Cardiac septum (tissue), 1 donor: ENCODE measurements at regions not wholly inside any gene's neighbourhood (a gene's known extent, or its start where the extent isn't known, plus 50 kb on each side); places are given as distances from the start of the nearest gene placed in this dataset.
"Not testable (repeated sequence)": the region's sequence is repeated elsewhere in the genome, so short reads cannot be mapped to it uniquely, and the experiment has no call there.

Source experiments
- DNase-seq: peaks from one replicate; pipeline ENCODE4 v3.0.0-alpha.2; 2020; ENCODE audit warnings: low spot score
- intact Hi-C: fragments of 100-400 bp; cut with DNase I; formaldehyde crosslinking; loops from one replicate; pipeline ENCODE4 v1.14.0; 2022
- donor health status: DM: no; HTN: no; CAD: no.

DNA sequence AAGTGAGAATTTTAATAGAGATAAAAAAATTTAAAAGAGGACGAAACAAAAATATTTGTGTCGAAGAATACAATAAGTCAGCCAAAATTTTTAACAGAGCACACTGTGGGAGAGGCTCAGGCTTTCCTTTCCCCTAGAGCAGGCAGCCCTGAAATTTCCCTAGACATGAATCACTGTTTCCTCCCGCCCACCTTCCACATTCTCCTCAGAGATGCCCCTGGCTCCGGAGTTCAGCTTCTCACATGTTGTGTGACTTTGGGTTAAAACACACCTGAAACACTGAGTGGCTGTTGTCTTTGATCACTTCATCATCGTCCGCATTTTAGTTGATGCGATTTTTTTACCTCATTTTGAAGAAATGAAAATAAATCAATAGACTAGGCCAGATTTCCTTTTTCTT, 1183.8 kb downstream of the TMEM121 start:
- DNase-seq, intact Hi-C loops: not testable (repeated sequence)

DNA sequence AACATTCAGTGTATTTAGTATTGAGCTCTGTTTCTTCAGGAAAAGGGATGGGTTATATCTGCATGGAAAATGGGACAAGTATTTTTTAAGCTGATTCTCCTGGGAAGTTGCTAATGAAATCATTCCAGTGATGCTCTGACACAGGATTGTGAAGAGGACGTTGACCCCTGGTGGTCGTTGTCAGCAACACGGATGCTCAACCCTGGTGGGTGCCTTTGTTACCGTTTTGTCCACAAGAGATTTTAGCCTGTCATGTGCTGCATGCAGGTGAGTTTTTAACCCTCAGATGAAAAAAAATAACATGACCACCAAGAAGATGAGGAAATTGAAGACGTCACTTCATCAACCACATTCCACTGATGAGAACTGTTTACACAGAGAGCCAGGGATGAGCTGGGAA, 1186.1 kb downstream of the TMEM121 start:
- DNase-seq, intact Hi-C loops: not testable (repeated sequence)

DNA sequence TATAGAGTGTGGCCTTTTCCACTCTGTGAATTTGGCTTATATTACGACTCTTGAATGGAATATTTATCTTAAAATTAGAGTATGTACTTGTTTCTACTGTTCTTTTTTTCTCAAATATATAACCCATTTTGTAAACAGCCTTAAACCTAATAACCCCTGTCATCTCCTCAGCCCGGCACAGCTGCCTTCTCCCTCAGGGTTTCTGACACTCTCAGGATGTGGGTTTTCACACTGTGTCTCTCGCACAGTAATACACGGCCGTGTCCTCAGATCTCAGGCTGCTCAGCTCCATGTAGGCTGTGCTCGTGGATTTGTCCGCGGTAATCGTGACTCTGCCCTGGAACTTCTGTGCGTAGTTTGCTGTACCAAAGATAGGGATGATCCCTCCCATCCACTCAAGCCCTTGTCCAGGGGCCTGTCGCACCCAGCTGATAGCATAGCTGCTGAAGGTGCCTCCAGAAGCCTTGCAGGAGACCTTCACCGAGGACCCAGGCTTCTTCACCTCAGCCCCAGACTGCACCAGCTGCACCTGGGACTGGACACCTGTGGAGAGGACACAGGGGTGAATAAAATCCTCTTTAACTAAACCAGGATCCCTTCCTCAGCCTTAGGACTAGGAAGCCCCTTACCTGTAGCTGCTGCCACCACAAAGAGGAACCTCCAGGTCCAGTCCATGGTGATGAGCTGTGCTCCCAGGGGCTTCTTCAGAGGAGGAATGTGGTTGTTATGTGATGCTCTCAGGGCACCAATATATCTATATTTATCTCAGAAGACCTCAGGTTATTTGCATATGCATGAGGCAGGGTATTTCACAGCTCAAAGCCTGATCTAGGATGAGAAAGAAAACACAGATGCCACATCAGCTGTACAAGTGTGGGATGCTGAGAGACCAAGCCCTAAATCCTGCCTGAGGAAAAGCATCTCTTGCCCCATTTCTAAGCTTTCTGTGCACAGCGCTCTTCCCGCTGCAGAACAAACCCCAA, 1188.4 kb downstream of the TMEM121 start:
- DNase-seq, intact Hi-C loops: not testable (repeated sequence)

DNA sequence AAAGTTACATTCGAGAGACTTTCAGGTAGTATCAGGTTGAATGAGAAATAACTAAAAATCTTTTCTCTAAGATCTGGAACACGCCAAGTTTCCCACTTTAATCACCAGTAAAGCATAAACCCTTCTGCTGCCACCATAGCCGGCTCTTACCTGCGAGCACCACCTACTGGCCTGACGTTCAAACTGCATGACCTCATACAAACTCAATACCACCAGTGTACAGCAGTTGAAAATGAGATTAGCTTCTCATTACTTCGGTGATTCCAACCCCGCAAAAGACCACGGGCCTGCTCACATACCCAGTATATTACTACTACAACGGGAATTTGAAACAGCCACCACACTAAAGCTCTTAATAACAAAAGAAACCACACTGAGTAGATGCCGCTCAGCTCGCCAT, 1191.2 kb downstream of the TMEM121 start:
- DNase-seq, intact Hi-C loops: not testable (repeated sequence)

DNA sequence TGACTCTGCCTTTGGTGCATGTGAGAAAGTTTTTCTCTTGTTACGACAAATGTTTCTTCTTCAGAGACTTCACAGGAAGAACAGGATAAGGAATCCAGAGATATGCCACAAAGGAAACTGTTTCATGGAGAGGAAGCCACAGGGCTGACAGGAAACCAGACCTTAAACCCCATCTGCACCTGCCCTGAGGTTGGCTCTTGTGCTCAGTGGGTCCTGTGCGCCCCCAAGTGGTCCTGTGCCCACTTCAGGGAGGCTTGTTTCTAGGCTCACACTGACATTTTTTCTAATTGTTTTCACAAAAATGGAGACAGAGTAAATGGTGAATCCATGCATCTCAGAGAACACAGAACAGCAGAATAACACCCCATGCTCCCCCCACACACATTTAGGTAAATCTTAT, 1193.5 kb downstream of the TMEM121 start:
- DNase-seq = not testable (repeated sequence)

DNA sequence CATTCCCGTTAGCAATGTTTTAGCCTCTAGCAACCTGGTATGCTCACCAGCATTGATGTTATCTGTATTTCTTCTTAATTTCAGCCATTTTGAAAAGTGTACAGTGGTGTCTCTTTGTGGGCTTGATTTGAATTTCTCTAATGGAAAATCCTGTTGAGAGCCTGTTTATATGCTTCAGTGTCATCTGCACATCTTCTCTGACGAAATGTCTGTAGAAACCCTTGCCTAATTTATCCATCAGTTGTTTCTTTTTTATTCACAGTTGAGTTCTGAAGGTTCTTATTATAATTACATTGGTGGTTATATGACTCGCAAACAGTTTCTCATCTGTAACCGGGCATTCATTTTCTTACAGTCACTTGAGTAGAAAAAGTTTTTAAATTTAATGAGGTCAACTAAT, 1195.5 kb downstream of the TMEM121 start:
- intact Hi-C loops, DNase-seq: not testable (repeated sequence)

More for the DNA sequence above, 1193.5 kb downstream of the TMEM121 start:
- intact Hi-C loops = not testable (repeated sequence)

DNA sequence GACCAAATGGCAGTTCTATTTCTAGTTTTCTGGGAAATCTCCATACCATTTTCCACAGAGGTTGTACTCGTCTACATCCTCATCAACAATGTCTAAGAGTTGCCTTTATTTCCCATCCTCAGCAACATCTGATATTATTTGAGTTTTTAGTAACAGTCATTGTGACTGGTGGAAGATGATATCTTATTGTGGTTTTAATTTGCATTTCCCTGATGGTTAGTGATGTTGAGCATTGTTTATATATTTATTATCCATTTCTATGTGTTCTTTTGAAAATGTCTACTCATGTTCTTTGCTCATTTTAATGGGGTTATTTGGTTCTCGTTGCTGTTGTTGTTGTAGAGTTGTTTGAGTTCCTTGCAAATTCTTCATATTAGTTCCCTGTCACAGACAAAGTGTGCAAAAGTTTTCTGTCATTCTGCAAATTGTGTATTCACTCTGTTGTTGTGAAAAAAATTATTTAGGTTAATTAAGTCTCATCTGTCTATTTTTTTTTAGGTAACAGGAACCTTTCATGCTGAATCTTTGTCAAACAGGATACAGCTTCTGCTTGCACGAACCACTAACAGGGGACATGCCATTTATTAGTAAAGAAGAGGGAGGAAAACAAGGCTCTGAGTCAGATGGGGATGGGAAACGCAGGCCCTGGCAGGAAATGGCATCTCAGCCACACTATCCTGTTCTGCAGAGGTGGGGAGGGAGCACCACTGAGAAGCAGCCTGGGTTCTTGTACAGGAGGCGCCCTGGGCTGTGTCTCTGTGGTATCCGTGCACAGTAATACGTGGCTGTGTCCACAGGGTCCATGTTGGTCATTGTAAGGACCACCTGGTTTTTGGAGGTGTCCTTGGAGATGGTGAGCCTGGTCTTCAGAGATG, 1196.7 kb downstream of the TMEM121 start:
- intact Hi-C loops, DNase-seq: not testable (repeated sequence)

DNA sequence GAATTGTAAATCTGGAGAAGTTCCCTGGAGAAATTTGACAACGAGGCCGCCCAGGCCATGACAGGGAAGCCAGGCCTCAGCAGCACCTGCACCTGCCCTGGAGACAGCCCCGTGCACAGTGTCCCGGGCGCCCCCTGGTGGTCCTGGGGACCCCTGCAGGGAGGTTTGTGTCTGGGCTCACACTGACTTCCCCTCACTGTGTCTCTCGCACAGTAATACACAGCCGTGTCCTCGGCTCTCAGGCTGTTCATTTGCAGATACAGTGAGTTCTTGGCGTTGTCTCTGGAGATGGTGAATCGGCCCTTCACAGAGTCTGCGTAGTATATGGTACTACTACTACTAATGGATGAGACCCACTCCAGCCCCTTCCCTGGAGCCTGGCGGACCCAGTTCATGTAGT, 1201.6 kb downstream of the TMEM121 start:
- intact Hi-C loops, DNase-seq: not testable (repeated sequence)

DNA sequence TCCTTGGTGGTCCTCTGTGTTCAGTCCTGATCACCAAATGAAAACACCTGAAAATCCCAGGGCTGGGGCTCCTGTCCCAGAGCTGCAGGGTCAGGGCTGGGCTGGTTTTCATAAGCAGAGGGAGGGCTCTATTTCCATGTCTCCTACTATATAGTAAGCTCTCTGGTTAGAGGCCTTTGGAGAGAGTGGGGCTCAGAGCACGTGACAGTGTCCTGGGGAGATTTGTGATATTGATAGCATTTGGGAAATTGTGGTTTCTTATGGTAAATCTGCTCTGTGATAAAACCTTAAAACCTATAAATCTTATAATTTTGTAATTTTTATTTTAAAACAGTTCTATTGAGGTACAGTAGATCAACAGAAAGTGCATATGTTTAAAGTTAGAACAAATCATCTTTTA, 1202.2 kb downstream of the TMEM121 start:
- no peak for DNase-seq
- intact Hi-C loops = no loop called here

DNA sequence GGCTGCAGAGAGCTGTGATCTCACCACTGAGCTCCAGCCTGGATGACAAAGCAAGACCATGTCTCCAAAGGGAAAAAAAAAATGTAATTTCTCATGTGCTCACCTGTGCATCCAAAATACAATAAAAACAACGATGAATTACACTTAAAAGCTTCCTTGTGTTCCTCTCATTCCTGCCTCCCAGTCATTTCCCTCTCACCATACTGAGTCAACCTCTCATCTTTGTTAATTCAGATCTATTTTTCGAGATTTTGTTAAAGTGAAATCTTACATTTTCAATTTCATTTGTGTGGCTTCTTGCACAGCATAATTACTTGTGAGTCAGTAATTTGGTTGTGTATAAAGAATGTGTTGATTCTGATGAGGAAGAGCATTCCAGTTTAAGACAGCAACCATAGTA, 1203.2 kb downstream of the TMEM121 start:
- intact Hi-C loops = no loop called here
- DNase-seq = no peak

DNA sequence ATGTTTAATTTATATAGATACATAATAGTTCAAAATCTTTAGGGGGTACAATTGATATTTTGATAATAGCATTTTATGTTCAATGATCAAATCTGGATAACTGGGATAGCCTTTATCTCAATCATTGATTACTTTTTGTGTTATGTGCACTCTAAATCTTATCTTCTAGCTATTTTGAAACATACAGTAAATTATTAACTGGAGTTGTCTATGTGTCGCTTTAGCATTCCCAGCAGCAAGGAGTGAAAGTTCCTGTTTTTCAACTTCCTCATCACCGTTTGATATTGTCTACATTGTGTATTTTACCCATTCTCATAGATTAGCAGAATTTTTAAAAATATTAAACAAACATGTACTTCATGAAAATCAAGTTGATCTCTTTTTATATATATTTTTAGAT, 1207.4 kb downstream of the TMEM121 start:
- intact Hi-C loops = no loop called here

DNA sequence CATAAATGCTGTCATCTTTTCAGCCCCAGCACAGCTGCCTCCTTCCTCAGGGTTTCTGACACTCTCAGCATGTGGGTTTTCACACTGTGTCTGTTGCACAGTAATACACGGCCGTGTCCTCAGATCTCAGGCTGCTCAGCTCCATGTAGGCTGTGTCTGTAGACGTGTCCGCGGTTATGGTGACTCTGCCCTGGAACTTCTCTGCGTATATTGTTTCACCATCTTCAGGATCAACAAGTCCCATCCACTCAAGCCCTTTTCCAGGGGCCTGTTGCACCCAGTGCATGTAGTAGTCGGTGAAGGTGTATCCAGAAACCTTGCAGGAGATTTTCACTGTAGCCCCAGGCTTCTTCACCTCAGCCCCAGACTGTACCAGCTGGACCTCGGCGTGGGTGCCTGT, 1210.6 kb downstream of the TMEM121 start:
- intact Hi-C loops = no loop called here
- DNase-seq = no peak

More for the DNA sequence above, 1207.4 kb downstream of the TMEM121 start:
- DNase-seq = no peak

DNA sequence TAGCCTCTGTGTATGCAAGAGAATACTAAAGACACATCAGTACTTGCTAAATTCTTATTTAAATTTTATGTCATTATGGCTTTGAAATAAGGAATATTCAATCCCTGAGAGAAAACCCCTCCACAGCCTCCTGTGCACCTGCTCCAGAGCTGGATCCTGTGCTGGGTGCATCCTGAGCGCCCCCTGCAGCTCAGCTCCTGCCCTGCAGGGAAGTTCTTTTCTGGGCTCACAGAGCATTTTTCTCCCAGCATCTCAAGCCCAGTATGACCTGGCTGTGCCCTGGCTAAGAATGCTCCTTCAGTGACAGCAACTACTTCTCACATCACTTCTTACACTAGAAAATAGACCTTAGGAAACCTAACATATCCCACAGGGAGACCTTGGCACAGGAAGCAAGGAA, 1211.7 kb downstream of the TMEM121 start:
- DNase-seq = no peak
- intact Hi-C loops = no loop called here

DNA sequence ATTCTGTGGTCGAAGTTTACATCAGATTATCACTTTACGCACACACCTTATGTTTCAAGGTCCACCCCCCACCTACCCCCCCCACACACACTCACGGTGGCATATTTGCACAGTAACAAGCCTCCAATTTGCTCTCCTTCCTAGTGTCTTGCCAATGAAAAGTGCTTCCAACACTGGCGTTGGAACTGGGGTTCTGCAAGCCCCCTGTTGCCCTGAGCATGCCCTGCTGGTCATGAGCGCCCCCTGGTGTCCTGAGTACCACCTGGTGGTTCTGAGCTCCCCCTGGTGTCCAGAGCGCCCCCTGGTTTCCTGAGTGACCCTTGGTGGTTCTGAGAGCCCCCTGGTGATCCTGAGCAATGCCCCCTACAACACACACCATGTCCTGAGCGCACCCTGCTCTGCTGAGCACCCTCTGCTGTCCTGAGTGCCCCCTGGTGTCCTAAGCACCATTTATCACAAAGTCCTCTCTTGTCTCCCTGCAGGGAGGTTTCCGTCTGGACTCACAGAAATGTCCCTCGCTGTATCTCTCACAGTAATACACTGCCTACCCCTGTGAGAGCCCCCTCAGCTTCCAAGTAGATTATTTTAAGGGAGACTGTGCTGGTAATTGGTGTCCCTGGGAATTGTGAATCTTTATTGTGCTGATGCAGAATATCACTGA, 1212.3 kb downstream of the TMEM121 start:
- intact Hi-C loops, DNase-seq: not testable (repeated sequence)

DNA sequence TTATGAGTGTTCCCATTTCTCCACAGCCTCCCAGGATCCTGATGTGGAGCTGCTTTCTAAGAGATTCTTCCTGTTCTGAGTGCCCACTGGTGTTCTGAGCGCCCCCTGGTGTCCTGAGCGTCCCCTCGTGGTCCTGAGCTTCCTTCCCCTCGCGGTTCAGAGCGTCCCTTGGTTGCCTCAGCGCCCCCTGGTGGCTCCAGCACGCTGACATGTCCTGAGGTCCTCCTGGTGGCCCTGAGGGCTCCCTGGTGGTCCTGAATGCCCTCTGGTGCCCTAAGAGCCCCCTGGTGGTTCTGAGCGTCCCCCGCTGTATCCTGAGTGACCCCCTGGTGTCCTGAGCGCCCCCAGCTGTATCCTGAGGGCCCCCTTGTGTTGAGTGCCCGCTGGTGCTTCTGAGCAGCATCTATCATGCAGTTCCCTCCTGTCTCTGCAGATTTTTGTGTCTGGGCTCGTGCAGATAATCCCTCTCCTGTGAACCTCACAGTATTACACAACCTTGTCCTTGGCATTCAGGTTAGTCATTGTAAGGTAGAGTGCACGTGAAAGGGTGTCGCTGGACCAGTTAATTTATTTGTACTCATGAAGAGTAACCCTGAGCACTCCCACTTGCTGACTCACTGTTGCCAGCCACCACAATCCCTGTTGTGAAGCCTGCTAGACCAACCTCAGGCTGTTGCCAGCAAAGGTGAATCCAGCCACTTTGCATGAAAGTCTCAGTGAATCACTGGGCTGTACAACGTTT, 1214.9 kb downstream of the TMEM121 start:
- DNase-seq, intact Hi-C loops: not testable (repeated sequence)

DNA sequence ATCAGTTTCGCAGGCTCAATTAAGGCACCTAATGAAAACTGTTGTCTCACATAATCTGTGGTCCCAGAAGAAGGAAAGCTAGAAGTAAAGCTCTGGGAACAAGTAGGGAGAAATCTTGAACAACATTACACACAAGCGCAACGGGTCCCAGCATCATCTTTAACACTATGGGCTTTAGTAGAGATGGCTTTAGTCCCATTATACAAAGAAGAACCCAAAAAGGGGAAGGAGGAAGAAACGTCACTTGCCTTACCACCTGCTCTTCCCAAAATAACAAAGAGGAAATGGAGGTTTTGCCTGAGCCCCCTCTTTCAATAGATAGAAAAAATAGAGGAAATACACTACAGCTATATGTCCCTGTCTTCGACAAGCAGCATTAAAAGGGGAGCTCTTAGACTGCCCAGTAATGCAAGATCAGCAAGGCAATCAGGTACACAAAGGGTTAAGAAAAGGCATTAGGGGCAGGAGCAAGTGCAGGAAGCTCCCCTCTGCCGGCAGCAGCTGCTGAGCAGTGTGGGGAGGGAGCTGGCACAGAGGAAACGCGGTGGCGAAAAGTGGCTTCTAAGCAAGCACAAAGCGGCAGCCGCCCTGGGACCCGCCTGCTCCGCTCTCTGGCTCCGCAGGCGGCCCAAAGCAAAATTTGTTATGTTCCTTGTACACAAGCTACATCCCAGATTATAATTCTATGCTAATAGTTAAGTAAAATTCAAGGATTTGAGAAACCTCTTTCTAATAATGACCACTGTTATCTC, 1218.8 kb downstream of the TMEM121 start:
- DNase-seq, intact Hi-C loops: not testable (repeated sequence)

DNA sequence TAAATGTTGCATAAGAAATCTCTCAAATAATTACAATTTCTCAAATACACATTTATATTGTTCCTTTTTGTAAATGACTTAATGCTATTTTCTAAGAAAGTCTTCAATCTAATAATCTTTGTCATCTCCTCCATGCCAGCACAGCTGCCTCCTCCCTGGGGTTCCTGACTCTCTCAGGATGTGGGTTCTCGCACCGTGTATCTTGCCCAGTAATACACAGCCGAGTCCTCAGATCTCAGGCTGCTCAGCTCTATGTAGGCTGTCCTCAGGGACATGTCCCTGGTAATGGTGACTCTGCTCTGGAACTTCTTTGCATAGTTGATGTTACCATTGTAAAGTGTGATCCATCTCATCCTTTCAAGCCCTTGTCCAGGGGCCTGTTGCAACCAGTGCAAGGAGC, 1223.7 kb downstream of the TMEM121 start:
- DNase-seq, intact Hi-C loops: not testable (repeated sequence)

DNA sequence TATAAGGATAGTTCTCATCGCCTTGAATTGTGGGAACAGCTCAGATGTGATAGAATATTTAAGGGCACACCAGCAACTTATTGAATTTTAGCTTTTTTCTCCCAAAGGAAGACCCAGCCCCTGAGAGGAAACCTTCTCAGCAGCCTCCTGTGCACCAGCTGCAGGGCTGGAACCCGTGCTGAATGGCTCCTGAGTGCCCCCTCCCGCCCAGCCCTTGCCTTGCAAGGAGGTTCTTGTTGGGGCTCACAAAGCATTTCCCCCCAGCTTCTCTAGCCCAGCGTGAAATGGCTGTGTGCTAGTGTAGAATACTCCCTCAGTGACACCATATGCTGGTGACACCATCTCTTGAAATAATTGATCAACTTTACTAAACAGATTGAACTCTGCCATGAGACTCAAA, 1227.4 kb downstream of the TMEM121 start:
- intact Hi-C loops, DNase-seq: not testable (repeated sequence)
